DOHH2 (cell line): ENCODE measurements at regions not wholly inside any gene's neighbourhood (a gene's known extent, or its start where the extent isn't known, plus 50 kb on each side); places are given as distances from the start of the nearest gene placed in this dataset.

Source experiments
- CTCF ChIP-seq: fragments of 200-600 bp; sonication (generic); IDR thresholded peaks from one replicate; pipeline ENCODE4 v1.5.1; 2014; ENCODE audit warnings: antibody characterized with exemption, mild to moderate bottlenecking, low read depth, low read length; ENCODE audit not compliant: poor library complexity, severe bottlenecking
- EZH2phosphoT487 ChIP-seq: fragments of 200-600 bp; sonication (generic); IDR thresholded peaks from 2 replicates; pipeline ENCODE4 v1.6.1; 2017; ENCODE audit warnings: borderline replicate concordance, mild to moderate bottlenecking, antibody characterized with exemption, low read length, moderate library complexity, mixed read lengths

GRCh38 chr5:166398131-166398530, 1893.3 kb upstream of the WWC1 start:
- TF ChIP-seq EZH2phosphoT487 (no peak), CTCF (no peak)
